GOT3 (cell line): ENCODE measurements at regions not wholly inside any gene's neighbourhood (a gene's known extent, or its start where the extent isn't known, plus 50 kb on each side); places are given as distances from the start of the nearest gene placed in this dataset.

Experiments used
- DNase-seq: peaks from one replicate; lab custom pipeline; 2025; ENCODE audit warnings: mixed read lengths; lab: John Stamatoyannopoulos, UW

- DNase-seq = no peak
Measured at GRCh38 chr4:138858419-138858818, 157.2 kb upstream of the NOCT start.

DNA sequence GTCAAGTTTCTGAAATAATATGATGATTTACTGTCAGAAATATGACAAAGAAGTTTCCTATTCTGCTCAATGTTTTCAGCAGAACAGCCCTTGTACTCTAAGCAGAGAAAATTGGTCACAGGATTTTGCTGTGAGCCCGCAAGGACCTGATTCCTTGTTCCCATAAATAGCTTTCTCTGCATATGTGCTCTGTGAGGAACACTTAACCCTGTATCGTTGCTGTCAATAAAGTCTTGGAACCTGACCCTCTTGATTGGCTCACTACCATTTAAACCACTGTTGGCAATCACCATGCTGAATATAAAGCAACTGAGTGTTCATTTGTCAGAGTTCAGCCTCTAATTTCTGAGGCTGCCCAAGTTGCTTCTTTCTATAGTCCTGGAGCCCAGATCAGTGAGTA lies 158.2 kb upstream of the NOCT start:
- DNase-seq = no peak

- no peak for DNase-seq
Measured at GRCh38 chr4:138852681-138853080, 162.9 kb upstream of the NOCT start.

- no peak for DNase-seq
Measured at GRCh38 chr4:138851391-138852335, 163.9 kb upstream of the NOCT start.

DNA sequence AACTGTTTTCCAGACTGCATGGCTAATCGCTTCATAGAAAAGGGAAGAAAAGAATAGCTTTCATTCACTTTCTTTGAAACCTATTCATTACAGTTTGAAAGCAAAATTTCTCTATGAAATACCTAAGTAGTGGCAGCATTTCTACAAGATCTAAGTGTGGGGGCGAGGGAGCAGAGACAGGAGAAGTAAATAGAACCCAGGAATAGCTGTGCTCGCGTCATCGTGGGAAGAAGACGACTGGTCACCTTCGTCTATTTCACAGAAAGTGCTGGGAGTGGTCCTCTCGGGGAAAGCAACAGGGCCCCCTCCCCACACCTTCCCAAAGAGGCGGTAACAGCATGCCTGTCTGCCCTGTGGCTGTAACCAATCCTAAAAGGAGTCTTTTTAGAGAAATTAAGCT lies 169.9 kb upstream of the NOCT start:
- no peak for DNase-seq

DNA sequence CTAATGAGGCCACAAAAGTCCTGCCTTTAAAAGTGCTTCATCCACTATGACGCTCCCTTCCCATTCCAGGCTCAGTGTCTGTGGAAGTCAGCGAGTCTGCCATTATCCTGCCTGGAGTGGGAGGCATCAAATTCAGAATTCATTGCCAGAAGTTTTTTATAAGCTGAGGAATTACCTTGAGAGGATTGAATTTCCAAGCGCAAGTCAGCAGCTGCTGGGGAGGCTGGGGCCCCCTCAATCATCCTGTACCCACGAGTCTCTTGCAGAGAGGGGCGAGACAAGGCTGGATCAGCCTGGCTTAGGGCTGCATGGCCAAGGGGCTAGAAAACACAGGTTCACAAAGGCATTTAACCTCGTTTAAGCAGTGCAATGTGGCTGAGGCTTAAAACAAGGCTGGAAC lies 170.5 kb upstream of the NOCT start:
- no peak for DNase-seq

- no peak for DNase-seq
Measured at GRCh38 chr4:138843616-138844015, 172.0 kb upstream of the NOCT start.

DNA sequence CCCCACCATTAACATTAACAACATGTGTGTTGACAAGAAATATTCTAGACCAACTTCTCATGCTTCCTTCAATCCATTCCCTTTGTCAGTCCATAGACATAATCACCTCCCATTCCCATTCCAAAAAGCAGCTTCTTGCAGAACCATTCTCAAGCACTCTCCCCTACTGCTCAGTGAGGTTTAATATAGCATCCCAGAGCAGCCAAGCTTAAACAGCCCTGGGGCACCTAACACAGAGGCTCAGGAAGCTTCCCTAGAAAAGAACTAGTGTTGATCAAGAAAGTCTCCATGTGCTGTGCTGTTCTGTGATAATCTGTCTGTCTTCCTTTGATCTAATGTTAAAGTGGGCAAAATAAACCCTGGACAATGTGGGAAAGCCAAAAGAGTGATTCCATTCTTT lies 174.2 kb upstream of the NOCT start:
- DNase-seq = no peak

DNA sequence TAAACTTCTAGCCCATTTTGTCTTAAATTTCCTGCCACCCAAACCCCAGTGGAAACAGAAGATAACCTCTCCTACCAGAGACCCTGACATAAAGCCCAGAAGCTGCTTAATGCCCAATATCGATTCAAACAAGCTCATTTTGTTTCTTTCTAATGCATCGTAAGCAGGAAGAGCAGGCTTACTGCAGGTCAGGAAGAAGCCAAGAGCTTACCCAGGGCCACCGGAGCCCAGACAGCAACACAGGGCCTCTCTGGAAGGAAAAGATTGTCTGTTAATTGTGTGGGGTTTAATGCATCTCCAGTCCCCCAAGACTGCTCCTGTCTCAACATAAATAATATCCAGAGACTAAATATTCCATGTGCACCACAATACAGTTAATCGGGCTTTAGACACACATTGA lies 177.3 kb upstream of the NOCT start:
- DNase-seq = no peak

- no peak for DNase-seq
Measured at GRCh38 chr4:138835832-138836533, 179.6 kb upstream of the NOCT start.

- no peak for DNase-seq
Measured at GRCh38 chr4:138833974-138834373, 181.6 kb upstream of the NOCT start.

DNA sequence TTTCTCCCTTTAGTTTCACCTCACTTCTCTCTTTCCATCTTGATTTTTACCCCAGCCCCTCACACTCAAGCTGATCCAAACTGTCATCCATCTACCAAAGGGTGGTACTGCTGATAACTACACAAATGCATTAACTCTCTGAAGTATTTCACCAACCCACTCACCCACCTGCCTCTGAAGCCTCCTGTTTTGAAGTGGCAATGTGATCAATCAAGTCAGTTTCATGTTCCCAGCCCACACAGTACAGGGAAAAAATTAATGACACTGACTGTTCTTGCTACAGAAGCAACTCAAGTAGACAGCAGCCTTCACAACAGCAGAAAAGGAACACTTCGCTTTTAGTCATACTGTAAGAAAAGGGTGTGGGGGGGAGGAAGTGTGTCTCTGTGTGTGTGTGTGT lies 183.0 kb upstream of the NOCT start:
- DNase-seq = no peak

- DNase-seq = no peak
Measured at GRCh38 chr4:138831948-138832347, 183.6 kb upstream of the NOCT start.

GRCh38 chr4:138828926-138829325 lies 186.7 kb upstream of the NOCT start:
- no peak for DNase-seq

GRCh38 chr4:138826754-138827153 lies 188.8 kb upstream of the NOCT start:
- DNase-seq = no peak

DNA sequence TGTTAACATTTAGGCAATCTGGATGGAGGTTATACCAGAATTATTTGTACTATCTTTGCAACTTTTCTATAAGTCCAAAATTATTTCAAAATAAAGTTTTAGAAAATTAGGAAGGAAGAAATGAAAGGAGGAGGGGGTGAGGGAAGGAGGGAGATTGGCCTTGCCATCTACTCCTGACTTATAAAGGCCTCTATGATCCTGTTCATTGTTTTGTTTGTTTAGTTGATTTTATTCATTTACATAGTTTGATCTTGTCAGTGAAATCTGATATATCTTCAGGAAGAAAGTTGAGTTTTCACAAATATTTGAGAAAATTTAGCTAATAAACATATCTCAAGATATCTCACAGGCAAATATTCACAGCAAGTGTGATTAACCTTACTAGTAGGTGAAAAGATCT lies 189.3 kb upstream of the NOCT start:
- DNase-seq = no peak

GRCh38 chr4:138821331-138821730 lies 194.2 kb upstream of the NOCT start:
- DNase-seq = no peak

- no peak for DNase-seq
Measured at GRCh38 chr4:138816875-138817274, 198.7 kb upstream of the NOCT start.

DNA sequence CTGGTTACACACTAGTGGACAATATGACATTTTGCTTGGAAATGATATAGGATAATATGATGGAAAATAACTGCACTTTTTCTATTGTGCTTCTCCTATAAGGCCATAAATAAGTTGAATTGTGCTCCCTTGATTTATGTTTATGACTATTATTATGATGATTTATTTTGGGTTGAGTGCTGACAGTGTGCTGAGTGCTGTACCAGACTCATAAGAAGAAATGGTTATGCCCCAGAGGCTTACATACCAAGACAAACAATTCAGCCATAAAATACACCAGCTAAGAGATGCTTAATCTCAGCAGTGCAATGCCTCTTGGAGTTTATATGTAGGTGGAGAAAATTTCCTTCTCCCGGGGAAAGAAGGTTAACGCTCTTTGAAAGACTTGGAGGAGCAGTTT lies 199.8 kb upstream of the NOCT start:
- DNase-seq = no peak

DNA sequence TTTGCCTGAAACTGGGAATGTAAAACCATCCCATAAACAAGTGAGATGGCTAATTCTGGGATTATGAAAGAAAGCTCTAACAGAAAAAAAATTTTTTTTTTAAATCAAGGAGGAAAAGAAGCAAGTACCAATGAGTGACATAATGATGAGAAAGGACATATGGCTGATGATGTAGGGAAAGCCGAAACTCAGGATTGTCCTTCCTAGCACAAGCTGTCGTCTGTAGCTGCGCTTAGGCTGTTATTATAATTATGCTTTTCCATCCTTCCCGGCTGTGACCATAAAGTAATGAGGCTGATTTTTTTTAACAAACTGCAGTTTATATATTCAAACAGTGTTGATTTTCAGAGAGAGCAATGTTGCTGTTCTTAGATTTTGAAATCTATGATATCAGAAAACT lies 209.8 kb upstream of the NOCT start:
- no peak for DNase-seq

- DNase-seq = no peak
Measured at GRCh38 chr4:138804711-138805110, 210.9 kb upstream of the NOCT start.

GRCh38 chr4:138803051-138803450 lies 212.5 kb upstream of the NOCT start:
- no peak for DNase-seq

DNA sequence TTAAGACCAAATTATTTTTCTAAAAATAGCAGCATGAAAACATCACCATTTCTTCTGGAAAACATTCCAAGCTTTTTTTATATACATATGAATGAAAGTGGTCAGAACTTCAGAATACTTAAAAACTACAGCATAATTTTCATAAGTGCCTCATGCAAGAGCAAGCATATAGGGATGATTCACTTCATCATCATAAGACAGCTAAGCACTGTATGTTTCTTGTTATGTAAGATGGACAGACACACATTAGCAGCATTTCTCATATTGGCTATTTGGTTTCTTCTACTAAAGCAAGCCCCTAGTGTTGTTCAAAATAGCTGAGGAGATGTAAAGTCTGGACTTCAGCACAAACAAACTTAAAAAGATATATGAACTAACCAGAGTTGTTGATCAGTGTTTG lies 213.1 kb upstream of the NOCT start:
- DNase-seq = no peak
